ENCODE measurements at regions not wholly inside any gene's neighbourhood (a gene's known extent, or its start where the extent isn't known, plus 50 kb on each side); places are given as distances from the start of the nearest gene placed in this dataset.

DNA sequence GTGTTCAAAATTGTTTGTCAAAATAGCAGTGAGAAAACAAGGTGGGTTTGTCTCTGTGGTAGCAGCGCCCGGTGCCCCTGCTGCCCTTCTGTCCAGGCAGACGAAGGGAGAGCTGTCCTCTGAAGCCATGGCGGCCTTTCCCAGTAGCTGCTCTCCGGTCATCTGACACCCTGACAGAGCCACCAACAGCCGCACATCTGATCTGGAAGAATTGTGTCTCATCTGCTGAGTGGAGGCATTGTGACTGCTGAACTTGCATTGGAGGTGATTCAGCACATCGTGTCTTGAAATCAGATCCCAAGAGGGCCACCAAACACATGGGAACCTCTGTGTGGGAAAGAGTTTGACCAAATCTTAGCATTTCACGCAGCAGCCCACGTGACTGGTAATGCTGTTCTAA lies 337.6 kb upstream of the IRX1 start:
- no peak overlapping the region for H3K4me3 Mint-ChIP-seq
- TF ChIP-seq, protein P1, sequence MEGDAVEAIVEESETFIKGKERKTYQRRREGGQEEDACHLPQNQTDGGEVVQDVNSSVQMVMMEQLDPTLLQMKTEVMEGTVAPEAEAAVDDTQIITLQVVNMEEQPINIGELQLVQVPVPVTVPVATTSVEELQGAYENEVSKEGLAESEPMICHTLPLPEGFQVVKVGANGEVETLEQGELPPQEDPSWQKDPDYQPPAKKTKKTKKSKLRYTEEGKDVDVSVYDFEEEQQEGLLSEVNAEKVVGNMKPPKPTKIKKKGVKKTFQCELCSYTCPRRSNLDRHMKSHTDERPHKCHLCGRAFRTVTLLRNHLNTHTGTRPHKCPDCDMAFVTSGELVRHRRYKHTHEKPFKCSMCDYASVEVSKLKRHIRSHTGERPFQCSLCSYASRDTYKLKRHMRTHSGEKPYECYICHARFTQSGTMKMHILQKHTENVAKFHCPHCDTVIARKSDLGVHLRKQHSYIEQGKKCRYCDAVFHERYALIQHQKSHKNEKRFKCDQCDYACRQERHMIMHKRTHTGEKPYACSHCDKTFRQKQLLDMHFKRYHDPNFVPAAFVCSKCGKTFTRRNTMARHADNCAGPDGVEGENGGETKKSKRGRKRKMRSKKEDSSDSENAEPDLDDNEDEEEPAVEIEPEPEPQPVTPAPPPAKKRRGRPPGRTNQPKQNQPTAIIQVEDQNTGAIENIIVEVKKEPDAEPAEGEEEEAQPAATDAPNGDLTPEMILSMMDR (IDR thresholded peaks at IDR 0.05): no peak
- DNase-seq: no peak
- H3K27me3 Mint-ChIP-seq (ENCODE audit: low read depth in 3 of 3): peaks cover 0 to 4% (median 0%) of the 10 kb centered on the region in 3 donors
- no peak overlapping the region for H2AFZ ChIP-seq (ENCODE audit: insufficient read depth, low read depth, low read length, poor library complexity, severe bottlenecking)
- intact Hi-C loops (cut with micrococcal nuclease): no loop called here
- H3K9me3 ChIP-seq (replicated peaks in 1 of 2; ENCODE audit: control insufficient read depth in 1 of 2, insufficient read depth in 1 of 2, low read length in 2 of 2): peaks cover 9 to 23% of the 10 kb centered on the region in 2 donors
- H3K79me2 ChIP-seq (ENCODE audit: insufficient read depth, low read length): no peaks in the 10 kb centered on the region
- H3K9me3 Mint-ChIP-seq: peaks cover 7 to 28% (median 10%) of the 10 kb centered on the region in 7 donors
- H4K20me1 ChIP-seq (ENCODE audit: insufficient read depth, low read length): no peaks in the 10 kb centered on the region
- no peaks in the 10 kb centered on the region for H3K27me3 ChIP-seq (ENCODE audit: control insufficient read depth in 2 of 2, insufficient read depth in 2 of 2, low read length in 2 of 2)
- 90% methylated on average over 7 of the region's 9 CpGs for WGBS (ENCODE audit: insufficient coverage)
- H3K27ac Mint-ChIP-seq: no peak overlapping the region
- no peak overlapping the region for H3K9ac ChIP-seq (ENCODE audit: insufficient read depth, low read length, poor library complexity, severe bottlenecking)
- H3K4me1 ChIP-seq (ENCODE audit: control insufficient read depth in 1 of 2, insufficient read depth in 2 of 2, low read length in 2 of 2): no peaks in the 10 kb centered on the region
- H3K4me2 ChIP-seq (replicated peaks; ENCODE audit: extremely low read depth, low read length, poor library complexity, severe bottlenecking): no peak overlapping the region
- H3K4me1 Mint-ChIP-seq: no peaks in the 10 kb centered on the region
- H3K27ac ChIP-seq (ENCODE audit: low read depth in 1 of 2, low read length in 2 of 2): no peak overlapping the region
- H3K36me3 Mint-ChIP-seq: no peaks in the 10 kb centered on the region
- no peak overlapping the region for H3K4me3 ChIP-seq (replicated peaks in 1 of 3; ENCODE audit: low read depth in 2 of 3, low read length in 3 of 3)
- H3K36me3 ChIP-seq (replicated peaks in 1 of 2; ENCODE audit: control insufficient read depth in 1 of 2, insufficient read depth in 2 of 2, low read length in 2 of 2): no peaks in the 10 kb centered on the region

DNA sequence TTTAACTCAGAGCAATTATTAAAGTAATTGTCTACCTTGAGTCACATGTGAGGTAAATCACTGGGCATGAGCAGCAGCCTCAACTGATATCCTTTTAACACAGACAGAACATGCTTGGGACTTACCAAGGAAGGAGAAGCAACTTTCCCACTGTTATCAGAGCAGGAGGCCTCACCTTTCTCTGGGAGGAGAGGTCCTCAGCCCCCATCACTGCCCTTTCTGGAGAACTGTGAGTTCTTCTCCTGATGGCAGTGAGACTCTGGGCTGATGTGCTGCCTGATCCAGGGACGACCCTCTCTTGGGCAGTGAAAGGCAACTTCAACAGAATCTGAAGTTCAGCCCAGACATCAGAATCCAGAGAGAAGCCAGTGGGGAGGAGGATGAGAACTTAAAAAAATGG lies 343.4 kb upstream of the IRX1 start:
- Histone ChIP-seq H3K4me2 (replicated peaks; ENCODE audit: extremely low read depth, low read length, poor library complexity, severe bottlenecking) (no peak overlapping the region), H3K4me3 (replicated peaks in 1 of 3; ENCODE audit: low read depth in 2 of 3, low read length in 3 of 3) (no peak overlapping the region), H4K20me1 (ENCODE audit: insufficient read depth, low read length) (no peaks in the 10 kb centered on the region), H2AFZ (ENCODE audit: insufficient read depth, low read depth, low read length, poor library complexity, severe bottlenecking) (no peak overlapping the region), H3K27ac (ENCODE audit: low read depth in 1 of 2, low read length in 2 of 2) (no peak overlapping the region), H3K79me2 (ENCODE audit: insufficient read depth, low read length) (no peaks in the 10 kb centered on the region), H3K9me3 (replicated peaks in 1 of 2; ENCODE audit: control insufficient read depth in 1 of 2, insufficient read depth in 1 of 2, low read length in 2 of 2) (peaks cover 7% of the 10 kb centered on the region in 2 donors), H3K4me1 (ENCODE audit: control insufficient read depth in 1 of 2, insufficient read depth in 2 of 2, low read length in 2 of 2) (no peaks in the 10 kb centered on the region), H3K27me3 (ENCODE audit: control insufficient read depth in 2 of 2, insufficient read depth in 2 of 2, low read length in 2 of 2) (no peaks in the 10 kb centered on the region), H3K36me3 (replicated peaks in 1 of 2; ENCODE audit: control insufficient read depth in 1 of 2, insufficient read depth in 2 of 2, low read length in 2 of 2) (no peaks in the 10 kb centered on the region), H3K9ac (ENCODE audit: insufficient read depth, low read length, poor library complexity, severe bottlenecking) (no peak overlapping the region)
- Mint-ChIP-seq H3K27ac (no peak overlapping the region), H3K36me3 (no peaks in the 10 kb centered on the region), H3K4me1 (no peaks in the 10 kb centered on the region), H3K9me3 (peaks cover 0 to 17% (median 5%) of the 10 kb centered on the region in 7 donors), H3K27me3 (ENCODE audit: low read depth in 3 of 3) (peaks cover 0 to 2% (median 0%) of the 10 kb centered on the region in 3 donors), H3K4me3 (no peak overlapping the region)
- intact Hi-C loops (cut with micrococcal nuclease): no loop called here
- TF ChIP-seq, protein P1 (IDR thresholded peaks at IDR 0.05): no peak
- no peak for DNase-seq
- 100% methylated on average over 1 of the region's 1 CpG for WGBS (ENCODE audit: insufficient coverage)
